NCI-H345 treated with DMSO at 0.1 percent for 48 hours (cell line): ENCODE measurements at regions not wholly inside any gene's neighbourhood (a gene's known extent, or its start where the extent isn't known, plus 50 kb on each side); places are given as distances from the start of the nearest gene placed in this dataset.

Experiments used
- DNase-seq: peaks from one replicate; lab custom pipeline; 2025; ENCODE audit not compliant: unreplicated experiment; lab: John Stamatoyannopoulos, UW

GRCh38 chr13:47186471-47186870 lies 289.6 kb upstream of the HTR2A start:
- no peak for DNase-seq

GRCh38 chr13:47184321-47184720 lies 287.5 kb upstream of the HTR2A start:
- DNase-seq = no peak

GRCh38 chr13:47179321-47179720 lies 282.5 kb upstream of the HTR2A start:
- DNase-seq = no peak

GRCh38 chr13:47178090-47178950 lies 281.5 kb upstream of the HTR2A start:
- DNase-seq = no peak

- DNase-seq = no peak
These were observed 278.5 kb upstream of the HTR2A start for GRCh38 chr13:47175172-47175866.

GRCh38 chr13:47170971-47171370 lies 274.1 kb upstream of the HTR2A start:
- DNase-seq = no peak

- no peak for DNase-seq
These were observed 271.8 kb upstream of the HTR2A start for GRCh38 chr13:47168618-47169017.

- no peak for DNase-seq
These were observed 271.2 kb upstream of the HTR2A start for GRCh38 chr13:47168066-47168465.

GRCh38 chr13:47166336-47166735 lies 269.5 kb upstream of the HTR2A start:
- no peak for DNase-seq

- DNase-seq = no peak
These were observed 263.1 kb upstream of the HTR2A start for GRCh38 chr13:47159853-47160550.

GRCh38 chr13:47158593-47158992 lies 261.7 kb upstream of the HTR2A start:
- DNase-seq = no peak

- no peak for DNase-seq
These were observed 251.7 kb upstream of the HTR2A start for GRCh38 chr13:47148543-47148942.

- no peak for DNase-seq
These were observed 250.9 kb upstream of the HTR2A start for GRCh38 chr13:47147812-47148119.

- DNase-seq = no peak
These were observed 250.3 kb upstream of the HTR2A start for GRCh38 chr13:47146991-47147811.

- DNase-seq = no peak
These were observed 249.3 kb upstream of the HTR2A start for GRCh38 chr13:47146136-47146535.

GRCh38 chr13:47144782-47145181 lies 247.9 kb upstream of the HTR2A start:
- no peak for DNase-seq

- DNase-seq = no peak
These were observed 245.3 kb upstream of the HTR2A start for GRCh38 chr13:47142105-47142504.

- DNase-seq = no peak
These were observed 242.7 kb upstream of the HTR2A start for GRCh38 chr13:47139519-47139918.

- DNase-seq = peak; percentile 12
These were observed 239.7 kb upstream of the HTR2A start for GRCh38 chr13:47136504-47136941.

GRCh38 chr13:47135800-47136503 lies 239.1 kb upstream of the HTR2A start:
- peak; percentile 12 for DNase-seq
